COLO829 (cell line): ENCODE measurements at regions not wholly inside any gene's neighbourhood (a gene's known extent, or its start where the extent isn't known, plus 50 kb on each side); places are given as distances from the start of the nearest gene placed in this dataset.
A peak's percentile ranks its signal among the peaks of the same experiment; 100 is the strongest.

Source experiments
- DNase-seq: peaks from one replicate; pipeline ENCODE4 v3.0.0; 2012; ENCODE audit warnings: low spot score

DNA sequence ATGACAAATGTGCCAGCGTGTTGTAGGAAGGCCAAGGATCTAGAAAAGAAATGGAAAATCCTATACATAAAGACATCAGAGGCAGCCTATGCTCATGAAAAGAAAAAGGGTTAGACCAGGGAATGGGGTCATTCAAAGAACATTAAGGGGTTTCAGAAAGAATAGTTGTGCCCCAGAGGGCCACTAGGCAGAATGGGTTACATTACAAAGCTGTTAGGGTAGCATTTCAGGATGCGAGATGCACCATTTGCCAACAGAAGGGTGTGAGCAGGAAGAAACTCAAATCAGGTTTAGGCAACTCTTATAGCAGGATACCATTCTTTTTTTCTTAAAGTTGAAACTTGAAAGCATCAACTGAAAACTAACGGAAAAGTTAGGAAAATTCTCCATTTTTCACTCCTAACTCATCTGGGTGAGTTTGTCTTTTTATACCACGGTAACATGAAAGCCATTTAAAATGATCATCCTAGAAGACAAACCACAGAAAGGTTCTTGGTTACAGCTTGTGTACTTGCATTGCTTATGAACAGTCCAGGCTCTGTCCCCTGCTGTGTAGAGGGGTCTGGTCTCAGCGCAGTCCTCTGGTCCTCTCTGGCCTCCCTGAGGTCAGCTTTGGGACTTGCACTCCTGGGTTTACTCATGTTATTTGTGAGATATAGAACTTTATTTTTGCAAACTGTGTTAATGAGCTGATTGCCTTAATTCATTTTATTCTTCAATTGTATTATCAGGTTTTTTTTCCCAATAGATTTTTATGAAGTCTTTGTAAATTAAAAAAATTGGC, 209.1 kb downstream of the DACT1 start:
- no peak for DNase-seq

- no peak for DNase-seq
Observed at GRCh38 chr14:58848365-58848764, 210.6 kb downstream of the DACT1 start.

- no peak for DNase-seq
Observed at GRCh38 chr14:58849601-58850000, 211.8 kb downstream of the DACT1 start.

DNA sequence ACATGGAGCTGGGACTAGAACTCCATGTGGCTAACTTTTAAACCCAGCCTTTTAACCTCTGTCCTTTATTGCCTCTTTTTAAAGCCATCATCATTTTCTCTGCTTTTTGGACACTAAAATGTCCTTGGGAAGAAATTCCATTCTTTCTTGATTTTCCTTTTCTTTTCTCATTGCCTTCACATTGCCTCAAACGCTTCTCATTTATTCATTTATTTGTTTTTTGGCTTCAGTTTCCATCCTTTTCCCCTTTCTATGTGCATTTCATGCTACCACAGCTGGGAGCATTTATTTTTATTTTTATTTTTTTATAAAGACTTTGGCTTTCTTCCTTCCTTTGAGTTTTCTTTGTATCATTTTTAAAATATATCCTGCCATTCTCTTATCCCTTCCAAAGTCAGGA, 212.2 kb downstream of the DACT1 start:
- no peak for DNase-seq

DNA sequence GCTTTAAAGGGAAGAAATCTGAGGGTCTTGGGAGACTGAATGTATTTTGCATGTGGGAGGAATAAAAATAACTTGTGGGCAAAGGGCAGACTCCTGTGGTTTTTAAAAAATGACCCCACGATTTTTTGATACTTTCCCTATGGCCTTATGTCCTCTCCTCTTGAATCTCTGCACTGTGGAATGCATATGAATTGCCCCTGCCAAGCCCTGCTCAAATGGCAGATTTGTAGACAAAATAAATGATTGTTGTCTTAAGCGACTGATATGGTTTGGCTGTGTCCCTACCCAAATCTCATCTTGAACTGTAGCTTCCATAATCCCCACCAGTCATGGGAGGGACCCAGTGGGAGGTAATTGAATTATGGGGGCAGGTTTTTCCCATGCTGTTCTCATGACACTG, 223.8 kb downstream of the DACT1 start:
- DNase-seq: no peak

- DNase-seq: no peak
Observed at GRCh38 chr14:58862416-58863160, 224.8 kb downstream of the DACT1 start.

DNA sequence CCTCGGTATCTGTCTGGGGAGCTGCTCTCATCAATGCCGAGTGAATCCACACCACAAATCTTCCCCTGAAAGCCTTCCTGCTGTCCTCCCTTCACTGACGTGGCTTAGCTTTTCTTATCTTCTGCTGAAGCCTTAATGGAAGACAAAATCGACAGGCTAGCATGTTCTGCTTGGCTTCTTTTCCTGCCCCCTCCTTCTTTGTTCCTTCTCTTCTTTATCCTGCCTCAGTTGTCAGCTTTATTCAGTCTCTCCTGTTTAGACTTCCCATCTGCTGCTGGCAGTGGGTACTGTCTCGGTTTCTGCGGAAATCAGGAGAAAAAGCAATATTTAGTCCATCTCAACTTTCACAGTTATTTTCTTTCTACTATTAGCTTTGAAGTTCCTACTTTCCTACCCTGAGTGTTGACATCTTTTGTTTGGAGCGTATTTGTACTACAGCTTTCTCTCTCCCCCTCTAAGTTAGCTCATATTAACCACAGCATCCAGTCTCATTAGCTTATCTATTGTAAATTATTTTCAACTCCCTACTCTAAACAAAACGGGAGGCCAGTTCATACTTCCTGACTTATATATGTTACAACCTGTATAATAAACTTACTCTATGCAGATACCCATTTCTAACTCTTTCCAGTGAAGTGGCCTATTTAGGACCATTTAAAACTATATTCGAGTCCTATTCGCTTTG, 226.0 kb downstream of the DACT1 start:
- no peak for DNase-seq

- DNase-seq: peak; percentile 50
Observed at GRCh38 chr14:58864751-58865513, 227.2 kb downstream of the DACT1 start.

DNA sequence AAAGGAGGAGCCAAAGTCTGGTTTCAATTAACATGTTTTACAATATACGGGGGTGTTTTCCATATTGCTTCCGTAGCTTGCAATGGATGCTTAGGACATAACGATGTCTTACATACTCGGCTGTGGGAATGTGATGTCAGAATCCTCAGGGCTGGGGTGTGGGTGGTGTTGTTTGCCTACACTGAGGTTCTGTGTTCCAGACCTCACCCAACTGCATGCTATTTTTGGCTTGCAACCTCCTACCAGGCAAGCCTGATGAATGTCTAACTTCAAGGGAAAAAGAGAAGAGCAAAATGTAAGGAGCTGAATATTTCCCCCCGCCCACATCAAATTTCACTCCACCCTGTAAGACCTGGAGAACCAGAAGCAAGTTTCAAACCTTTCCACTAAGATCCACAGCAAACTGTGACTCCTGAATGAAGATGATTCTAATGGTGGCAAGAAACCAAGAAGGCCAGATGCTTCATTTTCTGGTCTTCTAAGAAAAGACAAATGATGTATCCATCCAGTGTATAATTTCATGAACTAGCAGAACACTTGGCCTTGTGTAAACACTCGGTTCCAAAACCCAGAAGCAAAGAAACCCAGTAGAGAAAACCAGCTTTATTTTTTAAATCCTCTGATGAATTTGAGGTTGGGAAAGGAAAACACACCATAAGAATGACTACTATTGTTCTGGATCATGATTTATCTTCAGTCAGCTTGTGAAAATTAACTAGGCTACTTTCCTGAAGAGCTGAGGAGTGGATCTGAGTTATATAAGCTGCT, 227.9 kb downstream of the DACT1 start:
- peak; percentile 56 for DNase-seq

- DNase-seq: no peak
Observed at GRCh38 chr14:58866391-58866790, 228.6 kb downstream of the DACT1 start.

DNA sequence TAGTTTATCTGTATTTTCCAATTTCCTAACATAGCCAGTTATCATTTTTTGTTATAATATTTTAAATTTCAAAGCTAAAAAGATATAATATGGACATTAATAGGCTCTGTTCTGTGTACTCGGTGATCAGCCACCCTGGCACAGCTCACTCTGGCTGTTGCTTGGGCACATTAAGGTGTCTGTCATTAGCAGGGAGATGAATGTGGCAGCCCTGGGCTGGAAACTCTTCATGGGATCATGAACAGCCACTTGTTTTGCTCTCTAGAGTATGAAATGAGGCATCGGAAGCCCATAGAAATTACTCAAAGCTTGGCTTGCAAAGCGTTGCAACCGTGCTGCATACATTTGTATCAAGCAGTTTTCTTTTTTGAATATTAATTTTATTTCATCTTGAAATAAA, 233.2 kb downstream of the DACT1 start:
- no peak for DNase-seq

DNA sequence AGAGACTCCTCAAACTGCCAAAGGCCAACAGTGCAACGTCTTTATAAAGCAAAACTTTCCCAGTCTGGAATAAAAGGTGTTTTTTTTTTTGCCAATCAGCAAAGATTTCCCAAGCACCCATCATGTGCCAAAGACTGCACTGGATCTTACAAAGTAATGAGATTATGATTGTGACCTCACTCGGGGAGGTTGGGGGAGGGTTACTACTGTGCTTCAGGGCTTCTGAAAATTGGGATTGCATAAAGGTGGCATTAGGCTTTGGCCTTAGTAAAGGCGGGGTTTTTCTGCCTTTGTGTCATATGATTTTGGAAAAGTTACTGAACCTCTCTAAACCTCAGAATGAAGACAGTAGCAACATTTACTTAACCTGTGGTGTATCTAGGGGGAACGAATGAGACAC, 233.8 kb downstream of the DACT1 start:
- DNase-seq: no peak

DNA sequence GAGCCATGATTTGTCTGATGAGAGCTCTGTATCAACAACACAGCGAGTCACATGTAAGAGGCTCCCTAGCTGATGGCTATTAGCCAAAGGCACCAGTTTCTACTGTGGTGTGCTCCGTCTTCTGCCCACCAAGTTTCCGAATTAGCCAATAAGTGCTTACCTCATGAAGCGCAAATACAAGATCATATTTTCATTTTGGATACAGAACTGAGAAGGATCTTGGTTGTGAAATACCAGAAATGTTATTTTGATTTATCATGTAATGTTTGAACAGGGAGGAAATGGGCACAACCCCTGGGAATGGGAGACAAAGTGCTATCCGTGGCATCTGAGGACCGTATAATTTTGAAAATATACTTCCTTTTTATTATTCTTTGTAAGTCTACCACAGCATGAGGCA, 234.3 kb downstream of the DACT1 start:
- no peak for DNase-seq

DNA sequence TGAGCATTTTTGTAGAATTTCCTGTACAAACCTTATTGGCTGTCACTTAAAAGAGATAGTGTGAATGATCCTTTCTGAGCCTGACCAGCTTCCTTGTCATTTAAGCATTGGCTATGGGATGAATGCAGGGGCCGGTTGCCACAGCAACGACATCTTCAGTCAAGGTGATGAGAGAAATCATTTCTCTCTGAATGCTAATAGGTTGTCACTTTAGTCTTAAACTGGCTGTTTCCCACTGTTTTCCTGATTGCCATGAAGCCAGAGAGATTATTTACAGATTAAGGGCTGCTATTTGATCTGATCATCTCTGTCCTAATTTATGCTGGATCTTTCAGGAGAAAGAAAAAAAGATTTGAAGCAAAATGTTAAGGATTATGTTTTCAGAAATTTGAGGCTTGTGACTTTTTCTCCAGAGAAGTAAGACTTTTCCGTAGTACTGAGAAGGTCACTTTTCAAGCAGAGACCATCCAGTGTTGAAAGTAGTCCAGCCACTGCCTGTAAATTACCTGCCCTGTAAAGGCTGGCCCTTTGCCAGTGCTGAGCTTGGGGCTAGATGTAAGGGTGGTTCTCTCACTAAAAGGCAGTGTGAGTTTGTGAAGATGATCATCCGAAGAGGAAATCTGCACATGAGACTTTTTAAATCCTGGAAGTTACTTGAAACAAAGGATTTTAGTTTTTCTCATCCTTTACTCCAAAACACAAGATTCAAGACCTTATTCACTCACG, 235.6 kb downstream of the DACT1 start:
- no peak for DNase-seq

DNA sequence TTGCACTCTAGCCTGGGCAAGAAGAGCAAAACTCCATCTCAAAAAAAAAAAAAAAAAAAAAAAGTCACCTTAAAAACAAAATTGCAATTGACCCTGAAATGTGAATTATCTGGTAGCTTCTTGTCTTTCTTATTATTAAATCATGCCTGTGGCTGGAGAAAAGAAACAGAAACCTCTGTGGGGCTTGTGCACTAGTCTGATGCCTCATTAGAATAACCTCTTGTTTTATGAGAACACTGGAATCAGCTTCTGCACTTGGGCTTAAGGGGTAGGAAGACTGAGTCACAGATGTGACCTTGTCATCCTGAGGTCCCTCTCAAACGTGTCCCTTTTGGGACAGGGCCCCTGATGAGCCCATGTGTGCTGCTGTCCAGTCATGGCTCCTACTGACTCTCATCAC, 237.9 kb downstream of the DACT1 start:
- DNase-seq: no peak

DNA sequence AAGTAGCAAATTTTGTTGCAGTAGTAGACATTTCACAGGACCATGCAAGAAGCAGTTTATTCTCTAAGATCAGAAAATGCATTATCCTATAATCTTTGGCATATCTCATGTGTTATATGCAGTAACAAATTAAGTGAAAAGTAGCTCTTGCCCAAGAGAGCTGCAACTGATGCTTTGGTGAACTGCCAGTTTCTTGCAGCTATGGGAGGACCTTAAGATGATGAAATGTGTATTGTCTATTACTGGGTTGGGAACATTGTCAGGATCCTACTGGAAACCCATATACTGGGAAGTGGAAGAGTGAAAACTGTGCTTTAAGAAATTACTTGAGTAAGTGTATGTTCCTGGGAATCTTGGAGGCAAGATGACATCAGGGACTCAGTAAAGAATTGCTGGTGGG, 238.8 kb downstream of the DACT1 start:
- no peak for DNase-seq

DNA sequence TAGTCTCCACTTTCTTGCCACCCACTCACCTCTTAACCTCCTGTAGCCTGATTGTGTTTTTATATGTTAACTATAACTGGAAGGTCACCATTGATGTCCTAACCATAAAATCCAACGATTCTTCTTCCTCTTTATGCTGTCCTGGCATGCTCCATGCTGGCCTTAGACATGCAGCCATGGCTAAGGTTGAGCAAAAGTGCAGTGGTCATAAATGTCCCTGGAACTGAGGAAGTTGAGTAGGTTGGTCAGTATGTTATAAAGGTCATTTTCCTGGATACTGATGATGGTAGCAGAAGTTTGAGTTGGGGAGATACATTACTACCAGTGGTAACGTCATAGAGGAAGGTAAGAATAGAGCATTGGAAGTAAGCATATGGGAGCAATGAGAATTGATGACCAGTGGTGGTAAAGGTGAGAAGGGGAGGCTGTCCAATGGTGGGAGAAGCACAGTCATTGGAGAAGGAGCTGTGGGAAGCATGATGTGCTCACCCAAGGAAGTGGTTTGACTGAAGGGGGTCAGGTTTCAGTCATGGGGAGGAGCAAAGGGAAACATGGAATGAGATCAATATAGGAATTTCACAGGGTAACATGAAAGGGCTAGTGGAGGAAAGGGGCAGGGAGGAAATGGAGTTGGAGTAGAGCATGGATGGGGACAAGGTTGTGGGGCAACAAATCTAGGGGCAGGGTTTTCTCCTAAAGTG, 240.8 kb downstream of the DACT1 start:
- no peak for DNase-seq

- no peak for DNase-seq
Observed at GRCh38 chr14:58881433-58881832, 243.7 kb downstream of the DACT1 start.

DNA sequence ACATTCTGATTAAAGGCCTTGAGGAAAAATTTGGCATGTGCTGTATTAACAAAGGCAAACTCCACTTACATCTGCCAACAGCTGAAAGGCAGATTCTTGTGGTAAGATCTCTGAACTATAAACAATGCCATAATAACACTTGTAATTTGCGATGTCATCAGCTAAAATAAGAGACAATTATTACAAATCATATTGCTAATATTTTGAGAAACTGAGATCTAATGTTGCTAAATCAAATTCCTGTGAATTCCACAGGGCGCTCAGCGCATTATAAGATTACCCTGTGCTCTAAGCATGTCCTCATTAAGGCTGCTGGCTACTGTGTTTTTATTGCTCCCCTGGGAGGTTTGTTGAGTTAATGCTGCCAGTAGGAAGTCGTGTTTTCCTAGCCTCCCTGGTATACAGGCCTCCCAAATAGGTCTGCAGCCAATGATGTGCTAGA, 244.8 kb downstream of the DACT1 start:
- no peak for DNase-seq

DNA sequence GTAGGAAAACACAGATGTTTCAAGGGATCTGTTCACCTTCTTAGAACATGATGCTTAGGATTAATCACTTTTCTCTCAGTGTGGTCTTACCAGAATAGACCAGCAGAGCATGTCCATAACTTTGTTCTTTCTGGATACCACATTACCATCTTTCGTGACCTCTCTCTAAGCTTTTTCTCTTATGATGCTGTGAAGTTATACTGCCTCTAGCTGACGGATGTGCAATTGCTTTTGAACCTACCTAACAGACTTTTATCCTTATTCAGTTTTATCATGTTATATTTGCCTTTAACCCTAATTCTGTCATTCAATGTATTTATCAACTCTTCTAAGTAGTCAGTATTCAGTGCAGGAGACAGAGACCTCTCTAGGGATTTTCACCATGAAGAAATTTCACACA, 246.7 kb downstream of the DACT1 start:
- no peak for DNase-seq
